GM10266 (cell line): ENCODE measurements at regions not wholly inside any gene's neighbourhood (a gene's known extent, or its start where the extent isn't known, plus 50 kb on each side); places are given as distances from the start of the nearest gene placed in this dataset.

ENCODE experiments used
- DNase-seq: peaks from one replicate; pipeline ENCODE4 v3.0.0; 2012; ENCODE audit errors: extremely low spot score
- CTCF ChIP-seq: IDR thresholded peaks from 2 replicates; pipeline ENCODE4 v1.5.1; 2012; ENCODE audit warnings: mild to moderate bottlenecking, low read depth; ENCODE audit not compliant: control insufficient read depth, insufficient read depth; ENCODE audit errors: missing control alignments

- TF ChIP-seq CTCF: no peak
- DNase-seq: no peak
Observed at GRCh38 chr1:224872832-224873433, 56.5 kb upstream of the DNAH14 start.

GRCh38 chr1:224873434-224874369 is 55.8 kb upstream of the DNAH14 start:
- DNase-seq: no peak
- no peak for TF ChIP-seq CTCF

DNA sequence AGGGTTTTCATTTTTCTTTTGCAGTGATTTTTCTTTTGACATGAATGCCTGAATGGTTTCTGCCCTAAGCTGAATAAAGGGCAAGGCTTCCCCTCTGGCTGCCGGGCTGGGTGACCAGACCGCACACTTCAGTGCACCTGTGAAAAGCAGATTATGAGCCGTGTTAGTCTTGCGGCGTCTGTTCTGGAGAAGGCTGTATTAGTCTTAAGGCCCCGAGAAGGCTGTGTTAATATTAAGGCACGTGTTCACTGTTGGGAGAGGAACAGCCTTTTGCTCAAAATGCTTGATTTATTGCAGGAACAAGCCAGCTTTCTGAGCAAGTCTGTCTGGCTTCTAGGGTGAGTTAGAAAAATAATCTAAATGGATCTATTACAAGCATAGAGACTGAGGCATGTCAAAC is 54.7 kb upstream of the DNAH14 start:
- DNase-seq: no peak
- no peak for TF ChIP-seq CTCF

DNA sequence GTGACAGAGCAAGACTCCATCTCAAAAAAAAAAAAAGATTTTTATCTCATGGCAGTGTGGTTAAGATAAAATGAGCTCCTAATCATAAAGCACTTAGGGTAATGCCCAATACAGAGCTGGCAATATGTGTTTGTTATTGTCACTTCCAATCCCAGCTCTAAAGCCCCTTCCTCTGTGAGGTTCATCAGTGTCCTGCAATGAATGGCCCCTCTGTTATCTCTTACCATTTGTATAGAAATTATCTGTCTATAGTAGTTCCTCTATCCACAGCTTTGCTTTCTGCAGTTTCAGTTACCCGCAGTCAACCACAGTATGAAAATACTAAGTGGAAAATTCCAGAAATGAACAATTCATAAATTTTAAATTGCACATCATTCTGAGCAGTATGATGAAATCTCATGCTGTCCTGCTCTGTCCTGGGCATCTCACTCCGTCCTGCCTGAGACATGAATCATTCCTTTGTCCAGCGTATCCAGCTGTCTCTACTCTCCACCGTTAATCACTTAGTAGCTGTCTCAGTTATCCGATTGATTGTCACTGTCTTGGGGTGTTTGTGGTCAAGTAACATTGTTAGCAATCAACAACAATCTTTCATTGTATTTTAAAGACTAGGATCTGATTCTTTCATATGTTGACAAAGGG is 50.2 kb upstream of the DNAH14 start:
- TF ChIP-seq CTCF: no peak
- no peak for DNase-seq
